ENCODE measurements at regions not wholly inside any gene's neighbourhood (a gene's known extent, or its start where the extent isn't known, plus 50 kb on each side); places are given as distances from the start of the nearest gene placed in this dataset.

- DNase-seq, result no peak
Measured at GRCh38 chrX:69299951-69300714, 134.9 kb upstream of the PJA1 start.

- DNase-seq, result no peak
Measured at GRCh38 chrX:69299285-69299684, 134.0 kb upstream of the PJA1 start.

- DNase-seq, result no peak
Measured at GRCh38 chrX:69298466-69299140, 133.3 kb upstream of the PJA1 start.

- no peak for DNase-seq
Measured at GRCh38 chrX:69297506-69297905, 132.3 kb upstream of the PJA1 start.

- DNase-seq, result no peak
Measured at GRCh38 chrX:69293776-69294601, 128.7 kb upstream of the PJA1 start.

GRCh38 chrX:69291116-69291515 is 125.9 kb upstream of the PJA1 start:
- no peak for DNase-seq

- DNase-seq, result no peak
Measured at GRCh38 chrX:69290292-69290691, 125.0 kb upstream of the PJA1 start.

GRCh38 chrX:69289793-69290123 is 124.5 kb upstream of the PJA1 start:
- DNase-seq, result no peak

- DNase-seq, result no peak
Measured at GRCh38 chrX:69289046-69289792, 124.0 kb upstream of the PJA1 start.

- DNase-seq, result no peak
Measured at GRCh38 chrX:69287095-69287494, 121.8 kb upstream of the PJA1 start.

- DNase-seq, result no peak
Measured at GRCh38 chrX:69286565-69286906, 121.3 kb upstream of the PJA1 start.

- peak; percentile 47 for DNase-seq
Measured at GRCh38 chrX:69285881-69286564, 120.8 kb upstream of the PJA1 start.

- no peak for DNase-seq
Measured at GRCh38 chrX:69285401-69285877, 120.2 kb upstream of the PJA1 start.

GRCh38 chrX:69284491-69284890 is 119.2 kb upstream of the PJA1 start:
- DNase-seq, result no peak

GRCh38 chrX:69282893-69283690 is 117.8 kb upstream of the PJA1 start:
- no peak for DNase-seq

- no peak for DNase-seq
Measured at GRCh38 chrX:69280933-69281332, 115.7 kb upstream of the PJA1 start.

- no peak for DNase-seq
Measured at GRCh38 chrX:69279234-69279633, 114.0 kb upstream of the PJA1 start.

GRCh38 chrX:69278031-69278687 is 112.9 kb upstream of the PJA1 start:
- DNase-seq, result no peak

- DNase-seq, result no peak
Measured at GRCh38 chrX:69277369-69277990, 112.2 kb upstream of the PJA1 start.

- DNase-seq, result no peak
Measured at GRCh38 chrX:69268611-69269010, 103.4 kb upstream of the PJA1 start.

GRCh38 chrX:69264158-69264581 is 98.9 kb upstream of the PJA1 start:
- no peak for DNase-seq
